Thyroid gland (tissue), 4 donors: ENCODE measurements at regions not wholly inside any gene's neighbourhood (a gene's known extent, or its start where the extent isn't known, plus 50 kb on each side); places are given as distances from the start of the nearest gene placed in this dataset.

ENCODE experiments used
- CTCF ChIP-seq, 6 experiments: fragments of 200-600 bp in 3 of 6; fragments of 450-650 bp in 3 of 6; sonication (generic) in 3 of 6; IDR thresholded peaks; one replicate each; pipeline ENCODE4 v1.5.1; 2016 to 2019; ENCODE audit warnings: antibody characterized with exemption in 6 of 6, mild to moderate bottlenecking in 2 of 6, inconsistent platforms in 1 of 6, moderate library complexity in 1 of 6
- POLR2A ChIP-seq, 2 donors: fragments of 450-650 bp; IDR thresholded peaks; one replicate each; pipeline ENCODE4 v1.6.1; 2017; ENCODE audit warnings: antibody characterized with exemption in 2 of 2, mild to moderate bottlenecking in 2 of 2, moderate library complexity in 1 of 2

DNA sequence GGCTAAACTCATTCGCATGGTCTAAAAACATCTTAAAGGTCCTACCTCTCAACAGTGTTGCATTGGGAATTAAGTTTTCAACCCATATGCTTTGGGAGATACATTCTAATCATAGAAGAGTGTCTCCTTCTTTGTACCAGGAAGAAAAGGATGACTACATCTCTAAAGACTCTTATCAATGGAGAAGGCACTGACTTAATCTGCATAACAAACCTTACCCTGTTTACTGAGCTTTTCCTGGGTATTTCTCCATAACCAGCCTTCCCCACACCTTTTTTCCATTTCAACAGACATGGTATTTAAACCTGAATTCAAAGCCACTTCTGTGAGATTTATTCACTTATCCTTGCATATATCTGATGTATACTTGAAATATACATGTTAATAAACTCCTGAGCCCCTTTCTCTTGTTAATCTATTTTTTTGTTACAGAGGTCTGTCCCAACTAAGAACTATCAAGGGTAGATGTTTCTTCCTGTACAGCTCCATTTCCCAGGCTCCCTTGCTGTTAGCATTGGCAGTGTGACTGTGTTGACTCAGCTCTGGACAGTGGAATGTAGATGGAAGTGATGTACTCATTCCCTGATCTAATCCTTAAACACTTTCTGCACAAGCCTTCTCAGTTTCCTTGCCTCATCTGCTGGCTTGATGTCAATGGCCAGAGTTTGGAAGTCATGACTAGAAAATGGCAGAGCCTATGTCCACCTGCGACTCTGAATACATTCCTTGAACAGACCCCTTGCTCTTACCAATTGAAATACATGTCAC lies 148.9 kb upstream of the CPEB2 start:
- TF ChIP-seq POLR2A (IDR thresholded peaks at IDR 0.05) (no peak), CTCF (IDR thresholded peaks at IDR 0.05) (no peak)
